Fibroblast of skin of left quadriceps (primary cell): ENCODE measurements at regions not wholly inside any gene's neighbourhood (a gene's known extent, or its start where the extent isn't known, plus 50 kb on each side); places are given as distances from the start of the nearest gene placed in this dataset.
"Not testable (repeated sequence)": the region's sequence is repeated elsewhere in the genome, so short reads cannot be mapped to it uniquely, and the experiment has no call there.

Experiments
- DNase-seq, 2 experiments: peaks; one replicate each; pipeline ENCODE4 v3.0.0-alpha.2; 2013; ENCODE audit warnings: low read depth in 2 of 2

GRCh38 chr1:234823191-234824176 is 213.5 kb upstream of the IRF2BP2 start:
- DNase-seq = no peak

GRCh38 chr1:234821840-234822239 is 211.9 kb upstream of the IRF2BP2 start:
- no peak for DNase-seq

- DNase-seq = no peak
Measured at GRCh38 chr1:234820597-234820996, 210.6 kb upstream of the IRF2BP2 start.

DNA sequence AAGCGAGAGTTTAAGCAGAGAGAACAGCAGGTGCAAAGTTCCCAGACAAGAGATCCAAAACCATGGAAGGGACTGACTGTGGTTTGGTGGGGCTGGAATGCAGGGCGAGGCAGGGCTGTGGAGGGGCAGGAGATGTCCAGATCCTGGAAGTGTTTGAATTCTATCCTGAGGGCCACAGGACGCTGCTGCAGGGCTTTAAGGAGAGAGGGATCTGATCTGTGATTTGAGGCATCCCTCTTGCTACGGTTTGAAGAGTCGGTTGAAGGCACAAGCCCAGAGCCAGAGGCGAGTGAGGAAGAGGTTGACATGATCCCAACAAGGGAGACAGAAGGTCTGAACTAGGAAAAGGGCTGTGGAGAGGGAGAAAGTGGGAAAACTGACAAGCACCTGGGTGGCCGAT is 209.9 kb upstream of the IRF2BP2 start:
- not testable (repeated sequence) for DNase-seq

GRCh38 chr1:234818040-234818387 is 208.0 kb upstream of the IRF2BP2 start:
- DNase-seq = not testable (repeated sequence)

- not testable (repeated sequence) for DNase-seq
Measured at GRCh38 chr1:234817313-234818039, 207.5 kb upstream of the IRF2BP2 start.

DNA sequence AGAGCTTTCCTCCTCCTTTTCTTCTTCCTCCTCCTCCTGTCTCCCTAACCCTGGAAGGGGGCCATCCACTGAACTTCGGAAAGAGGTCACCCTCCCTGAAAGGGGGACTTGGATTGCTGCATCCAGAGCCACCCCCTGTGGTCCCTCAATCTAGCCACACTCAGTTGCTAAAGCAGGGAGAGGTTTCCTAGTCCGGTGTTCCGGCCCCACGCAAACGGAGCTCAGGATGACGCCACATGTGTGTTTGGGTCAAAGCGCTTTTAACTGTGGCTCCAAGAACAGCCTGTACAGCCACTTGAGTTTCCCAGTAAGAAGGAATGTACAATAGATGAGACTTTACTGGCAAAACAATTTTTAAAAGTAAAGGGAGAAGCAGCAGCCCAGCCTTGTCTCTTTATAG is 206.9 kb upstream of the IRF2BP2 start:
- DNase-seq = not testable (repeated sequence)

DNA sequence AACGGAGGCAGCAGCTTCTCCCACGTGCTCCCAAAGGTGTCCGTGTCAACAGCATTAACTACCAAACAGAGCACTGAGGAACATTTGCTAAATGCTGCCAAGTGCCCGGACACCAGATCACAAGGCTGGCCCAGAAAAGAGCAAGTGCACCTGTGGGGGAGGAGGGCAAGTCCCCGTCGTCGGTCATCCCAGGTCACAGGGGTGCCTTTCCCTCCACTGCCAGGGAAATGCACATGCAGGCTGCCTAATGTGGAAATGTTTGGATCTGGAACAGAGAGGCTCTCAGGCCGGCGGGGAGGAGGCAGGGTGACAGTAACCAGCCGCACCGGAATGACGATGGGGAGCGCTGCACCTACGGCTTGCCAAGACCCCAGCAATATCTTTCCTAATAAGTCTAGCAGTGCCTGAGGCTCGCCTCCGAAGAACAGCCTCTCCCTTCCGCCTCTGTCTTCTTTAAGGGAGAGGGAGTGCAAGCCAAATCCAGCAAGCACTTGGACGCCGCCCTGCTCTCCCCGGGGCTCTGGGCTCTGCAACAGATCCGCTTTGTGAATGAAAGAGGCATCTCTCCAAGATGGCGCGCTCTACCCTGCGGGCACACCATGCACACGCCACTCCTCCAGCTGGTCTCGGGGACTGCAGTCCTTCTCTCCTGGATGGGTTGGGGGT is 206.3 kb upstream of the IRF2BP2 start:
- DNase-seq = not testable (repeated sequence)

GRCh38 chr1:234815295-234815815 is 205.4 kb upstream of the IRF2BP2 start:
- not testable (repeated sequence) for DNase-seq

DNA sequence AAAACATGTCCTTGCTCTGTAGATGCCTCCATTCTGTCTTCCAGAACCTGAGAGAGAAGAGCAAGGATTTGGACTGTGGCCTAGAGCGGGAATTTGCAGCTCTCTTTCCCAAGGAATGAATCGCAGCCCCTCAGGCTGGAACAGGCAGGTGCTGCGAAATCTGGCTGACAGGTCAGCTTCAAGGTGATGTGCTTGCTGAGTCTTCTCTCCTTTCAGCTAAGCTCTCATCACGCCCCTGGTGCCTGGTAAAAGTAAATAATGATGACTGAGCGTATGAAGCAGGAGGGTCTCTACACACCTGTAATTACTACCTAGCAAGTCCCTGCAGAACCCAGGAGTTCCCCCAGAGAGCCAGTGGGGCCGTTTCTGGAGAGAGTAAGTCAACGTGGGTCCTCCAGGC is 204.3 kb upstream of the IRF2BP2 start:
- DNase-seq = not testable (repeated sequence)

DNA sequence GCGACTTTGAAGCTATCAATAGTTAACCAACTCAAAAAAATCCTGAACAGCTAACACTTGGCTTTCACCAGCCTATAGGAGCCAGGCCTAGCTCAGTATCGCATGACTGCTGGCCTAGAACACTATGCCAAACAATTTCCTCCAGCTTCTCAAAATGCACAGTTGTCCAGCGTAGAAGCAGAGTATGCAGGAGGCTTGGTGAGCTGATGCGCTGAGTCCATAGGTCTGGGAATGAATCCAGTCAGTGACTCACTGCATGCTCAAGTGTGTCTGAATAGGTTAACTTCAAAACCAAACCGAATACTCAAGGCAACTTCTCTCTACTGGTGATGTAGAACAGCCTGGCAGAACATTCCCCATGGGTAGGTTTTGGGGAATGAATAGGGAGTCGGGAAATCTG is 201.8 kb upstream of the IRF2BP2 start:
- peak; percentile 76 to 77 for DNase-seq

GRCh38 chr1:234810726-234811125 is 200.7 kb upstream of the IRF2BP2 start:
- not testable (repeated sequence) for DNase-seq

- DNase-seq = not testable (repeated sequence)
Measured at GRCh38 chr1:234809854-234810245, 199.9 kb upstream of the IRF2BP2 start.

- not testable (repeated sequence) for DNase-seq
Measured at GRCh38 chr1:234808943-234809853, 199.2 kb upstream of the IRF2BP2 start.

- DNase-seq = not testable (repeated sequence)
Measured at GRCh38 chr1:234808459-234808858, 198.5 kb upstream of the IRF2BP2 start.

GRCh38 chr1:234807705-234808104 is 197.7 kb upstream of the IRF2BP2 start:
- not testable (repeated sequence) for DNase-seq

GRCh38 chr1:234802586-234802985 is 192.6 kb upstream of the IRF2BP2 start:
- not testable (repeated sequence) for DNase-seq

DNA sequence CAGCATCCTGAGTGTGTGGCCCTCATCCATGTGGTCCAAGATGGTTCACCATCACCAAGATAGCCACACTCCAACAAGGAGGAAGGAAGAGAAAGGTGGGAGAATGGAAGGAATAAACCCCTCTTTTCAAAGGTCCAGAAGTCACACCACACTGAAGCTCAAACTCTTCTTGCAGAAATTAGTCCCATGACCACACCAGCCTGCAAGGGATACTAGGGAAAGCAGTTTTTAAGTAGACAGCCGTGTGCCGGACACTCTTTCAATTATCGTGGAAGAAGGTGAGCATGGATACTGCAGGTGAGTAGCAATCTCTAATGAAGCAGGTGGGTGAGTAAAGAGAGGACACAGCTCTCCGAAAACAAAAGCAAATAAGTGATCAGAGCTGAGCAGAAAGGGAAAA is 191.7 kb upstream of the IRF2BP2 start:
- not testable (repeated sequence) for DNase-seq

DNA sequence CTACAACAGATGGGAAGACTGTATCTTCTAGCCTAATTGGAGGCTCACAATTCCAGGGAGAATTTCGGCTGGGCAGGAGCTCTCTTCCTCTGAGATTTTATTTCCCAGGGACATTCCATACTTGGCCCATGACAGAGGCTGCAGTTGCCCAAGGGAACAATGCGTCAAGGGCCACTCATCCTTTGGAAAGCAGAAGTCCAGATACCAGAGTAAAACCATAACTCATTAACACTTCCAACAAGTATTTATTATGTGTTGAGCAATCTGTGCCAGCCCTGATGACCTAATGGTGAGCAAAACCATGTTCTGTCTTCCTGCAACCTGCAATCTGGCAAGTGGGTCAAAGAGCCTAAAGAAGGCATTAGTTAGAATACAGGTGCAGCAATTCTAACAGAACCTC is 191.2 kb upstream of the IRF2BP2 start:
- not testable (repeated sequence) for DNase-seq

DNA sequence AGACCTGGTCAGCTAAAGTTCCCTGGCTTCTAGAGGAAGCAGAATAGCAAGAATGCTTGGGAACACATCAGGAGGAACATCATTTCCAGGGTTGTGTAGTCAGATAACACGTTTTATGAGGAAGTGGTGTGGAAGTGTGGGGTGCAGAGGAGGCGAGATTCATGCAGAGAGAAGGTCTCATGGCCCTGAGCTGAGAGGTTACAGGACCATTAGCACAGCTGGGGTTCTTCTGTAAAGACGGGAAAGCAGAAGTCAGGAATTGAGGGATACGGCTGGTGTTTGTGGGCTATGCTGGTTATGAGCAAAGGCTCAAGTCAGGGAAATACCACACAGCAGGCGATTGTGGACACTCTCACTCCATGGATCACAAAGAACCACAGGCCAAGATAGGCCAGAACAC is 190.6 kb upstream of the IRF2BP2 start:
- not testable (repeated sequence) for DNase-seq
